Activated CD4-positive, alpha-beta T cell treated with anti-CD3 and anti-CD28 coated beads, Interleukin-2, amount 10 ng/mL, durations not matched to agents 7 days and 5 days (primary cell): ENCODE measurements at regions not wholly inside any gene's neighbourhood (a gene's known extent, or its start where the extent isn't known, plus 50 kb on each side); places are given as distances from the start of the nearest gene placed in this dataset.

Experiments
- CTCF ChIA-PET: fragments of 350-600 bp; sonication (Branson Sonifier 250); formaldehyde crosslinking; loops from one replicate; lab custom pipeline; 2021; ENCODE audit warnings: antibody characterized with exemption; lab: Charles Lee
- POLR2A ChIA-PET: fragments of 350-600 bp; sonication (Branson Sonifier 250); formaldehyde crosslinking; loops from one replicate; lab custom pipeline; 2021; ENCODE audit warnings: antibody characterized with exemption; lab: Charles Lee
- DNase-seq: peaks from one replicate; pipeline ENCODE4 v3.0.0-alpha.2; 2020
- H3K27ac Mint-ChIP-seq: one replicate; pipeline ENCODE4 v1.8.0; 2021; ENCODE audit warnings: mild to moderate bottlenecking, moderate library complexity, mixed read lengths
- H3K27me3 Mint-ChIP-seq: one replicate; pipeline ENCODE4 v1.8.0; 2021; ENCODE audit warnings: mixed read lengths
- H3K36me3 Mint-ChIP-seq: one replicate; pipeline ENCODE4 v1.8.0; 2021; ENCODE audit warnings: low read depth, mixed read lengths
- H3K4me1 Mint-ChIP-seq: one replicate; pipeline ENCODE4 v1.8.0; 2021; ENCODE audit warnings: mixed read lengths
- H3K4me3 Mint-ChIP-seq: one replicate; pipeline ENCODE4 v1.8.0; 2021; ENCODE audit warnings: mild to moderate bottlenecking, moderate library complexity, mixed read lengths
- H3K9me3 Mint-ChIP-seq: one replicate; pipeline ENCODE4 v1.8.0; 2021; ENCODE audit warnings: mixed read lengths

- Mint-ChIP-seq H3K9me3 (peaks cover 12% of the 10 kb centered on the region), H3K4me1 (no peaks in the 10 kb centered on the region), H3K4me3 (no peak overlapping the region), H3K36me3 (no peaks in the 10 kb centered on the region), H3K27me3 (no peaks in the 10 kb centered on the region), H3K27ac (no peak overlapping the region)
- ChIA-PET CTCF (no interaction called here), POLR2A (no interaction called here)
- DNase-seq, result no peak
Measured at GRCh38 chr12:127857661-127858060, 409.3 kb upstream of the TMEM132C start.

- ChIA-PET CTCF (no interaction called here), POLR2A (no interaction called here)
- H3K36me3 Mint-ChIP-seq, result no peaks in the 10 kb centered on the region
- H3K4me3 Mint-ChIP-seq, result no peak overlapping the region
- no peak overlapping the region for H3K27ac Mint-ChIP-seq
- DNase-seq, result no peak
- peaks cover 11% of the 10 kb centered on the region for H3K9me3 Mint-ChIP-seq
- no peaks in the 10 kb centered on the region for H3K4me1 Mint-ChIP-seq
- no peaks in the 10 kb centered on the region for H3K27me3 Mint-ChIP-seq
Measured at GRCh38 chr12:127860536-127860935, 406.4 kb upstream of the TMEM132C start.

- peaks cover 11% of the 10 kb centered on the region for H3K9me3 Mint-ChIP-seq
- no peak overlapping the region for H3K4me3 Mint-ChIP-seq
- POLR2A ChIA-PET, result no interaction called here
- no peak overlapping the region for H3K27ac Mint-ChIP-seq
- H3K4me1 Mint-ChIP-seq, result no peaks in the 10 kb centered on the region
- no peaks in the 10 kb centered on the region for H3K27me3 Mint-ChIP-seq
- H3K36me3 Mint-ChIP-seq, result no peaks in the 10 kb centered on the region
- CTCF ChIA-PET, result no interaction called here
- DNase-seq, result no peak
Measured at GRCh38 chr12:127861406-127861805, 405.6 kb upstream of the TMEM132C start.

DNA sequence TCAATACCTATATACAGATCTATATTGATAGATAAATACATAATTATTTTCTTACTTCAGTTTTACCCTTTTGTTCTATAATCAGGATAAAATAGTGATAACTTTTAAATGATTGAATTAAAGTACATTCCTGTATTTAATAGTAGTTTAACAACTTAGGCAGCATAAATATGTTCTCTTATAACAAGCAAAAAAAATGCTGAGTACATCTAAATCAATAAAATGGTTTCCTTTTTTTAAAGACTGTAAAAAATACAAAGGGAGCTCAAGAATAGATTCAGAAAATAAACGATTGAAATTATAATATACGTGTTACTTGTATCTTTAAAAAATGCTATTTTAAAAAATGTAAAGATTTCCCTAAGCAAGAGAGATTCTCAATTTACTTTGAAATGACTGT is 393.7 kb upstream of the TMEM132C start:
- ChIA-PET POLR2A (no interaction called here), CTCF (no interaction called here)
- peaks cover 7% of the 10 kb centered on the region for H3K9me3 Mint-ChIP-seq

GRCh38 chr12:127881371-127882140 is 385.4 kb upstream of the TMEM132C start:
- no peak for DNase-seq
- ChIA-PET CTCF (no interaction called here), POLR2A (no interaction called here)
- peaks cover 15% of the 10 kb centered on the region for H3K9me3 Mint-ChIP-seq
- H3K36me3 Mint-ChIP-seq, result no peaks in the 10 kb centered on the region
- no peak overlapping the region for H3K4me3 Mint-ChIP-seq
- no peaks in the 10 kb centered on the region for H3K4me1 Mint-ChIP-seq
- H3K27ac Mint-ChIP-seq, result no peak overlapping the region
- H3K27me3 Mint-ChIP-seq, result no peaks in the 10 kb centered on the region

More for the DNA sequence above, 393.7 kb upstream of the TMEM132C start:
- Mint-ChIP-seq H3K36me3 (no peaks in the 10 kb centered on the region), H3K4me3 (no peak overlapping the region), H3K4me1 (no peaks in the 10 kb centered on the region), H3K27me3 (no peaks in the 10 kb centered on the region), H3K27ac (no peak overlapping the region)
- no peak for DNase-seq

DNA sequence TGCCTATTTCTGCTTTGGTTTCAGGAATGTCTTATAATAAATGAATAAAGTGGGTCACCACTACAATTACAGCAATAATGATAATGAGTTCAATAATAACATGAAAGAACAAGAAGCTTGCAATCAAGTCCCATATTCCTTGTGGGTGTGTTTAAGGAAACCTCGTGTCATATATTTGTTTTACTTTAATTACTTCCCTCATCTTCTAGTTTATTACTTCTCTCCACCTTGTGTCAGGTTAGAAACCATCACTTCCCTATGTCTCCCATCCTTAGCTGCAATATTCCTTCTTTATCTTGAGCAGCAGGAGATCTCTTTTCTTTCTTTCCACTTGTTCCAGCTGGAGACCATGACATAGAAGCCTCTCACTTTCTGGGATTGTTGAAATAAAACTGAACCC is 384.0 kb upstream of the TMEM132C start:
- peaks cover 11% of the 10 kb centered on the region for H3K9me3 Mint-ChIP-seq
- no peaks in the 10 kb centered on the region for H3K27me3 Mint-ChIP-seq
- H3K4me1 Mint-ChIP-seq, result no peaks in the 10 kb centered on the region
- ChIA-PET CTCF (no interaction called here), POLR2A (no interaction called here)
- H3K4me3 Mint-ChIP-seq, result no peak overlapping the region
- DNase-seq, result no peak
- H3K36me3 Mint-ChIP-seq, result no peaks in the 10 kb centered on the region
- no peak overlapping the region for H3K27ac Mint-ChIP-seq

DNA sequence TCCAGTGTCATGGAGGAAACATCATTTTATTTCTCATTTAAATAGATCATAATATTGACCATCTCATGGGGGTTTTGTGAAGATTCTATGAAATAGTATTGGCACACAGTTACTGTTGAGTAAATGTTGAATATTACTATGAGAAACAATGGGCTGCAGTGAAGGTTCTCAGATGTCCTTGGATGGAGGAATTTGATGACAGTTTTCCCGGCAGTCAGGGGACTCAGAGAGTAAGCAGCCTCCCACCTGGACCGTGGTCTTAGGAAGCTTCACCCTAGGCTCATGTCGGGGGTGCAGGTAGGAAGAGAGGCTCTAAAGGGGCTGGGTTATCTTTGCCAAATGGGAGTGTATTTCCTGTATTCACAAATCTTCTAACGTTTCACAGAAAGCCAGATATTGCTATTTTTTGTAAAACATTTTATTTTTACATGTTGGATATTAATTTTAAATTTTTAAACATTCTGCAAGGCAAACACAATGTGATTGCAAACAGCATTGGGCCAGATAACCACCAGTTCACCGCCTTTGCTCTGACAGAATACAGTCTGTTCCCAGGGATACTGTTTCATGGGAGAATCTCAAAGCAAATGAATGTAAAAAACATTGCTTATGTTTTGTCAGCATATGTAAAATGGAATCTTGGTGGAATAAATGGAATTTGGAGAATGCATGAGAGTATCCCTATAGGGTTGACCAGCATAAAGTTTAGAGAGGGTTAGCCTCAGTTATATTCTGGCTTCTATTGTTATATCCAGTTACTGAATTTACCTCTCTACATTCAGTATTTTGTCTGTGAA is 380.8 kb upstream of the TMEM132C start:
- Mint-ChIP-seq H3K27ac (no peak overlapping the region), H3K9me3 (peaks cover 5% of the 10 kb centered on the region), H3K36me3 (no peaks in the 10 kb centered on the region), H3K4me3 (no peak overlapping the region), H3K27me3 (no peaks in the 10 kb centered on the region), H3K4me1 (no peaks in the 10 kb centered on the region)
- ChIA-PET POLR2A (no interaction called here), CTCF (no interaction called here)
- no peak for DNase-seq

GRCh38 chr12:127886827-127887226 is 380.1 kb upstream of the TMEM132C start:
- Mint-ChIP-seq H3K27me3 (no peaks in the 10 kb centered on the region), H3K27ac (no peak overlapping the region), H3K36me3 (no peaks in the 10 kb centered on the region), H3K4me3 (no peak overlapping the region), H3K9me3 (peaks cover 2% of the 10 kb centered on the region), H3K4me1 (no peaks in the 10 kb centered on the region)
- ChIA-PET CTCF (no interaction called here), POLR2A (no interaction called here)
- no peak for DNase-seq

- H3K27me3 Mint-ChIP-seq, result no peaks in the 10 kb centered on the region
- no peak overlapping the region for H3K27ac Mint-ChIP-seq
- H3K9me3 Mint-ChIP-seq, result no peaks in the 10 kb centered on the region
- H3K36me3 Mint-ChIP-seq, result no peaks in the 10 kb centered on the region
- POLR2A ChIA-PET, result no interaction called here
- DNase-seq, result no peak
- no peak overlapping the region for H3K4me3 Mint-ChIP-seq
- CTCF ChIA-PET, result interaction anchor here (1.4 kb wide), 1 partner anchor 12 kb away, joined by 3 read pairs; no protein-coding TSS in a partner anchor
- no peaks in the 10 kb centered on the region for H3K4me1 Mint-ChIP-seq
Measured at GRCh38 chr12:127888943-127889719, 377.8 kb upstream of the TMEM132C start.

DNA sequence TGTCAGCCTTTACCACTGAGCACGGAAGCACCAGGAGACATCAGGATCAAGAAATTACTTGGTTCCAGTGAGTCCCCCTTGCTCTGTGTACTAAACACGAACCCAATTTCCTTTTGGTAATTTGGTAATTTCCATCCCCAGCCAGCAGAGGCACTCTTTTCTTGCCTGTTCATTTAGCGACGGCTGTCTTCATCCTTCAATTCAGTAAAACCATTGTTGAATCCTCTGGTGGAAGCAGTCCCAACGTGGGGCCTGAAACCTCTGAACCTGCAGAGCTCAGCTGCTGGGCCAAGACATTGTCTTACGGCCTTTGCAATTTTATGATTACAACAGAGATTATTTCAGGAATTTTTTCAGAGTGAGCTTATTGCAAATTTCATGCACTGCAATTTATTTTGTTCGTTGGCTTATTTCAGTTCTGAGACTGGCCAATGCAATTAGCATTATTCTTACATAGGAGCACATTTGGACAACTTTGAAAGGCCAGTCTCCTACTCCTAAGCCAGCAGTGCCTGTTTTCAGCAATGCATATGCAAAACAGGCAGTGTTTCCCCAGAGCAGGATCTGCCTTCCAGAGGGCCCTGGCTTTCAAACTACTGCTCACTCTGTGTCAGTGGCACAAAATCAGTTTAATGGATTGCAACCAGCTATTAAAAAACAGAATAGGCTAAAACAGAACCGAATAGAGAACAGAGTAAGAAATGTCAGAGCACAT is 372.9 kb upstream of the TMEM132C start:
- Mint-ChIP-seq H3K4me1 (no peaks in the 10 kb centered on the region), H3K27me3 (no peaks in the 10 kb centered on the region), H3K9me3 (no peaks in the 10 kb centered on the region), H3K4me3 (no peak overlapping the region), H3K36me3 (no peaks in the 10 kb centered on the region), H3K27ac (no peak overlapping the region)
- POLR2A ChIA-PET, result no interaction called here
- no peak for DNase-seq
- CTCF ChIA-PET, result no interaction called here

- POLR2A ChIA-PET, result no interaction called here
- H3K4me1 Mint-ChIP-seq, result no peaks in the 10 kb centered on the region
- H3K9me3 Mint-ChIP-seq, result no peaks in the 10 kb centered on the region
- CTCF ChIA-PET, result no interaction called here
- H3K4me3 Mint-ChIP-seq, result no peak overlapping the region
- DNase-seq, result no peak
- no peaks in the 10 kb centered on the region for H3K36me3 Mint-ChIP-seq
- no peaks in the 10 kb centered on the region for H3K27me3 Mint-ChIP-seq
- no peak overlapping the region for H3K27ac Mint-ChIP-seq
Measured at GRCh38 chr12:127896661-127897060, 370.3 kb upstream of the TMEM132C start.

DNA sequence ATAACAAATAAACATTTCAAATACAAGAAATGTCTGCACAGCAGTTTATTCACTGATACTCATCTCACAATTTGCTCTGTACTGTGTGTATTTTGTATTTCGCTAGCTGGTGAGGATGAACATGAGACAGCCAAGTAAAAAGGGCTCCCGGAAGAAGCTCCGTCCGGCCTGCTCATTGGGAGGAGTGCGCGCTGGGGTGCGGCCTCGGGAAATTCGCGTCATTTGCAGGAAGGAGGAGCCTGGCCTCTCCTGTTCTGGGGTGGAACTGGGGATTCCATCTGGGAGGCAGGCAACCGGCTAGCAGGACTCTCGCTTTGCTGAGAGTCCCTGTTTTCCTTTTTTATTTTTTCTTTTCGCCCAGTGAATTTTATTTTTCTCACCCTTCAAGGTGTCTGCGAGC is 368.4 kb upstream of the TMEM132C start:
- peaks cover 2% of the 10 kb centered on the region for H3K9me3 Mint-ChIP-seq
- no peak overlapping the region for H3K4me3 Mint-ChIP-seq
- POLR2A ChIA-PET, result no interaction called here
- no peaks in the 10 kb centered on the region for H3K4me1 Mint-ChIP-seq
- DNase-seq, result no peak
- no peaks in the 10 kb centered on the region for H3K27me3 Mint-ChIP-seq
- no peak overlapping the region for H3K27ac Mint-ChIP-seq
- no peaks in the 10 kb centered on the region for H3K36me3 Mint-ChIP-seq
- CTCF ChIA-PET, result no interaction called here
